ENCODE measurements at regions not wholly inside any gene's neighbourhood (a gene's known extent, or its start where the extent isn't known, plus 50 kb on each side); places are given as distances from the start of the nearest gene placed in this dataset.

DNA sequence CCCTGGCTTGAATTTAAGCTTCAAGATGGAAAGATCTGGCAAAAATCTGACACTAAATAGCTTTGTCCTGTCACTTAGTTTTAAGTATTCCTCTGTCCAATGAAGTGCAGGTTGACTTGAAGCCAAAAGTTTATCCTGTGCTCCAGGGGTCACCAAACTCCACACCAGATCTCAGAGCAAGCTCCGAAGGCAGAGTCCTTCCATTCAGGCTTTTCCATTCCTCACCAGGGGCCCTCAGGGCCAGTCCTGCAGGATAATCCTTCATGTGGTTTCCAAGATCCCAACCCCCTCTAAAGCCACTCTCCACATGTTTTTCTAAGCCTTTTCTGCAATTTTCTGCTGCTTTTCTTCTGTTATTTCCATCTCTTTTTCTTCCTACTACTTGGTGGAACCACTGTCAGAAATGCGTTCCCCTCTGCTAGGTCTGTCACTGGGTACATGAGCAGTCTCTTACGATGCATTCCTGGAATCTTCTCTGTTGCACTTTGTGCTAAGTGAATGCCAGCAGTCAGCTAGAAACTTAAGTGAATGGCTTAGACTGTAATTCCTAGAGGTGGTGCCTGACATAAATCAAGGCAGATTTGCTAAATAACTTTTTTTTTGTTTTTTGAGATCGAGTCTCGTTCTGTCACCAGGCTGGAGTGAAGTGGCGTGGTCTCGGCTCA, 251.4 kb downstream of the MSRB3 start:
- no peak overlapping the region for H3K9ac ChIP-seq (ENCODE audit: insufficient read depth, low read length)
- H3K4me1 ChIP-seq (ENCODE audit: control insufficient read depth, extremely low read depth, insufficient read depth, low read length), result peaks cover 27% of the 10 kb centered on the region
- H2AFZ ChIP-seq (ENCODE audit: low read length), result no peak overlapping the region
- no peaks in the 10 kb centered on the region for H3K27me3 ChIP-seq (ENCODE audit: control insufficient read depth, insufficient read depth, low read length)
- no peak overlapping the region for H3K27ac ChIP-seq (ENCODE audit: insufficient read depth, low read length)
- no peaks in the 10 kb centered on the region for H3K36me3 ChIP-seq (ENCODE audit: control insufficient read depth, insufficient read depth, low read length)
- H3K4me3 ChIP-seq (replicated peaks in 1 of 4; ENCODE audit: control extremely low read depth in 1 of 4, insufficient read depth in 1 of 4, low read depth in 3 of 4, low read length in 4 of 4), result no peak overlapping the region
- no peaks in the 10 kb centered on the region for H4K20me1 ChIP-seq (ENCODE audit: control insufficient read depth, extremely low read depth, insufficient read depth, low read length)
- no peaks in the 10 kb centered on the region for H3K79me2 ChIP-seq (ENCODE audit: control insufficient read depth, insufficient read depth, low read length)
- no peak for DNase-seq (ENCODE audit: low read depth in 2 of 2)
- TF ChIP-seq, protein P1, sequence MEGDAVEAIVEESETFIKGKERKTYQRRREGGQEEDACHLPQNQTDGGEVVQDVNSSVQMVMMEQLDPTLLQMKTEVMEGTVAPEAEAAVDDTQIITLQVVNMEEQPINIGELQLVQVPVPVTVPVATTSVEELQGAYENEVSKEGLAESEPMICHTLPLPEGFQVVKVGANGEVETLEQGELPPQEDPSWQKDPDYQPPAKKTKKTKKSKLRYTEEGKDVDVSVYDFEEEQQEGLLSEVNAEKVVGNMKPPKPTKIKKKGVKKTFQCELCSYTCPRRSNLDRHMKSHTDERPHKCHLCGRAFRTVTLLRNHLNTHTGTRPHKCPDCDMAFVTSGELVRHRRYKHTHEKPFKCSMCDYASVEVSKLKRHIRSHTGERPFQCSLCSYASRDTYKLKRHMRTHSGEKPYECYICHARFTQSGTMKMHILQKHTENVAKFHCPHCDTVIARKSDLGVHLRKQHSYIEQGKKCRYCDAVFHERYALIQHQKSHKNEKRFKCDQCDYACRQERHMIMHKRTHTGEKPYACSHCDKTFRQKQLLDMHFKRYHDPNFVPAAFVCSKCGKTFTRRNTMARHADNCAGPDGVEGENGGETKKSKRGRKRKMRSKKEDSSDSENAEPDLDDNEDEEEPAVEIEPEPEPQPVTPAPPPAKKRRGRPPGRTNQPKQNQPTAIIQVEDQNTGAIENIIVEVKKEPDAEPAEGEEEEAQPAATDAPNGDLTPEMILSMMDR (conservative IDR thresholded peaks at IDR 0.05 in 1 of 2, IDR thresholded peaks at IDR 0.05 in 1 of 2; ENCODE audit: low read depth in 1 of 2, low read length in 2 of 2), result no peak
- TF ChIP-seq EZH2 (IDR thresholded peaks at IDR 0.05; ENCODE audit: low read length, missing control alignments), result no peak
- no peak overlapping the region for H3K4me2 ChIP-seq (ENCODE audit: extremely low read depth, insufficient read depth, low read length)
- no peaks in the 10 kb centered on the region for H3K9me3 ChIP-seq (ENCODE audit: control insufficient read depth, insufficient read depth, low read depth, low read length)

DNA sequence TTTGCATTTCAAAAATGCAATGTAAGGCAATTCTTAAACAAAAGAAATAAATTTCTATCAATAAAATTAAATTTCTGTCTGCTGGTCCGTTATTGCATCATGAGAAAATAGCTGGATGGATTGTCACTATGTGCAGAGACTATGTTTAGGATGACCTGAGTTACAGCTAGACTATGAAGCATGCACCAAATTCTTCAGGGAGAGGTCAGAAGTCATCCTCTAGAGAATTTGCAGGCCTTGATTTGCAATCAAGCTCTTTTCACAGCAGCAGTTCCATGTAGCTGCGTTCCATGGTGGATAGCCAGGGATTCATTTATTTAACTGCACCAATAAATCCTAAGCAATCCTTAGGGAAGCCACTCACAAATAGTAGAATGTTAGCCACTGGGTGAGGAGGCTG, 253.7 kb downstream of the MSRB3 start:
- H3K27me3 ChIP-seq (ENCODE audit: control insufficient read depth, insufficient read depth, low read length), result no peaks in the 10 kb centered on the region
- TF ChIP-seq, protein P1 (conservative IDR thresholded peaks at IDR 0.05 in 1 of 2, IDR thresholded peaks at IDR 0.05 in 1 of 2; ENCODE audit: low read depth in 1 of 2, low read length in 2 of 2), result no peak
- no peak for TF ChIP-seq EZH2 (IDR thresholded peaks at IDR 0.05; ENCODE audit: low read length, missing control alignments)
- H4K20me1 ChIP-seq (ENCODE audit: control insufficient read depth, extremely low read depth, insufficient read depth, low read length), result no peaks in the 10 kb centered on the region
- no peaks in the 10 kb centered on the region for H3K36me3 ChIP-seq (ENCODE audit: control insufficient read depth, insufficient read depth, low read length)
- H3K9me3 ChIP-seq (ENCODE audit: control insufficient read depth, insufficient read depth, low read depth, low read length), result no peaks in the 10 kb centered on the region
- peaks cover 33% of the 10 kb centered on the region for H3K4me1 ChIP-seq (ENCODE audit: control insufficient read depth, extremely low read depth, insufficient read depth, low read length)
- no peak overlapping the region for H3K4me3 ChIP-seq (replicated peaks in 1 of 4; ENCODE audit: control extremely low read depth in 1 of 4, insufficient read depth in 1 of 4, low read depth in 3 of 4, low read length in 4 of 4)
- H3K27ac ChIP-seq (ENCODE audit: insufficient read depth, low read length), result peak overlapping the region; percentile 70
- H3K79me2 ChIP-seq (ENCODE audit: control insufficient read depth, insufficient read depth, low read length), result no peaks in the 10 kb centered on the region
- H2AFZ ChIP-seq (ENCODE audit: low read length), result no peak overlapping the region
- no peak overlapping the region for H3K4me2 ChIP-seq (ENCODE audit: extremely low read depth, insufficient read depth, low read length)
- no peak overlapping the region for H3K9ac ChIP-seq (ENCODE audit: insufficient read depth, low read length)
- peak; percentile 63 to 88 for DNase-seq (ENCODE audit: low read depth in 2 of 2)

DNA sequence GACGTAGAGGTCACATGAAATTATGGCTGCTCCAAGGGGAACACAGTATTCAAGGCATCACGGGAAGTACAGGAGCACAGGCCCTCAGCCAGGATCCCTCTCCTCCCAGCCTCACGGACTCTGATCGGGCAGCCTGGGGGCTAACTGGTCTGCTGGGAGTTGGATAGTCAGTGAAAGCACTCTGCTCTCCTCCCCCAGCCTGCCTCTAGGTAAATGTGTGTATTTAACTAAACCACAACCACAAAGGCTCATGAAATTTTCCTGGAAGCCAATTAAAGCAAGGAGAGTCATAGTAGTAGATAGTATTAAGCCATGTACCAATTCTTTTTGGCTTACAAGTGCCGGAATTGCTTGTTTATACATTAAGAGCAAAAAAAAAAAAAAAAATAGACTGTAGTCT, 254.3 kb downstream of the MSRB3 start:
- Histone ChIP-seq H2AFZ (ENCODE audit: low read length) (no peak overlapping the region), H3K4me2 (ENCODE audit: extremely low read depth, insufficient read depth, low read length) (peak overlapping the region; percentile 19), H3K9ac (ENCODE audit: insufficient read depth, low read length) (no peak overlapping the region), H3K9me3 (ENCODE audit: control insufficient read depth, insufficient read depth, low read depth, low read length) (no peaks in the 10 kb centered on the region), H3K36me3 (ENCODE audit: control insufficient read depth, insufficient read depth, low read length) (no peaks in the 10 kb centered on the region), H3K27me3 (ENCODE audit: control insufficient read depth, insufficient read depth, low read length) (no peaks in the 10 kb centered on the region), H3K4me3 (replicated peaks in 1 of 4; ENCODE audit: control extremely low read depth in 1 of 4, insufficient read depth in 1 of 4, low read depth in 3 of 4, low read length in 4 of 4) (no peak overlapping the region), H3K27ac (ENCODE audit: insufficient read depth, low read length) (peak overlapping the region; percentile 70), H3K4me1 (ENCODE audit: control insufficient read depth, extremely low read depth, insufficient read depth, low read length) (peaks cover 36% of the 10 kb centered on the region), H4K20me1 (ENCODE audit: control insufficient read depth, extremely low read depth, insufficient read depth, low read length) (no peaks in the 10 kb centered on the region), H3K79me2 (ENCODE audit: control insufficient read depth, insufficient read depth, low read length) (no peaks in the 10 kb centered on the region)
- TF ChIP-seq, protein P1 (conservative IDR thresholded peaks at IDR 0.05 in 1 of 2, IDR thresholded peaks at IDR 0.05 in 1 of 2; ENCODE audit: low read depth in 1 of 2, low read length in 2 of 2), result no peak
- peak; percentile 62 to 96 for DNase-seq (ENCODE audit: low read depth in 2 of 2)

All from fibroblast of lung (primary cell).